Transverse colon (tissue), 3 donors: ENCODE measurements at regions not wholly inside any gene's neighbourhood (a gene's known extent, or its start where the extent isn't known, plus 50 kb on each side); places are given as distances from the start of the nearest gene placed in this dataset.

Source experiments
- EP300 ChIP-seq: sonication (generic); formaldehyde crosslinking; IDR thresholded peaks from one replicate; pipeline ENCODE4 v1.6.1; 2017; ENCODE audit warnings: antibody characterized with exemption, low read depth
- POLR2A ChIP-seq: fragments of 450-650 bp; IDR thresholded peaks from one replicate; pipeline ENCODE4 v1.6.1; 2016; ENCODE audit warnings: antibody characterized with exemption, mild to moderate bottlenecking, moderate library complexity
- TF ChIP-seq, protein P1 (sequence below), 5 experiments: fragments of 200-600 bp in 3 of 5; fragments of 450-650 bp in 2 of 5; sonication (generic) in 3 of 5; IDR thresholded peaks; 1 replicate in 2 of 5; 2 replicates in 3 of 5; pipeline ENCODE4 v1.5.1; 2016 to 2017; ENCODE audit warnings: antibody characterized with exemption in 5 of 5, inconsistent platforms in 3 of 5, mild to moderate bottlenecking in 2 of 5, moderate library complexity in 1 of 5

DNA sequence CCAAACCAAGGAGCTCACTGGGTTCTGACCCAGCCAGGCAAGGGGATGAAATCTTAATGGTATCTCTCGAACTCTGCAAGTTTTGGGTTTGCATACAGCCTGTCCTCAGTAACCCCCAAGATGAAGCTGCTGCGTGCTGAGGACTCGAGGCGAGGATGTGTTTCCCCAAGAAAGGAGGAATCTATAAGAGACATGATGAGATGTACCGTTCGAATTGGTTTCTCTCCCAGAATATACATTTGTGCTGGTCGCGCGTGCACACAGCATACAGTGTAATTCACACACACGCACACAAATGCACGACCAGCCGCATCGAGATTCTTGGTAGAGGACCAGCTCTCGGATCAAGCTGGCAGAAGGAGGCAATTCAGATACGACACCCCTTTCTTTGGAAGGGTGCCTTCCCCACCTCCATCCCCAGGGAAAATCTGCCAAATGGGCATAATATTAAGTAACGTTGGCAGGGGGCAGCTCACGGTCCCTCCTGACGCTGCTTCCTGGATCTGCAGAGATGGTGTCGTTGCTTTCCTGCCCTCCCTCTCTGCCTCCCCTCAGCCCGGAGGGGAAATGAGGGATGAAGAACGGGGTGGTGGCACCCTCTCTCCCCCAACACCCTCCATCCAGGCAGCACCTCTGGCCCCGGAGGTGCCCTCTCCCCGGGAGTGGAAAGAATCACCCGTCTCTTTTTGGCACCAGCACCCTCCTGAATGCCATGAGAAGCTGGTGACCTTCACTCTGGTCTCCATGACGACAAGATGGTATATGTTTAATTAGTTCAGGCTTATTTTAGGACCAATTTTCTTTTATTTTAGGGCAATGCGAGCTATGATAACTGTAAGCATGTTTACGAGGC is 310.2 kb downstream of the ZNF536 start:
- TF ChIP-seq, protein P1, sequence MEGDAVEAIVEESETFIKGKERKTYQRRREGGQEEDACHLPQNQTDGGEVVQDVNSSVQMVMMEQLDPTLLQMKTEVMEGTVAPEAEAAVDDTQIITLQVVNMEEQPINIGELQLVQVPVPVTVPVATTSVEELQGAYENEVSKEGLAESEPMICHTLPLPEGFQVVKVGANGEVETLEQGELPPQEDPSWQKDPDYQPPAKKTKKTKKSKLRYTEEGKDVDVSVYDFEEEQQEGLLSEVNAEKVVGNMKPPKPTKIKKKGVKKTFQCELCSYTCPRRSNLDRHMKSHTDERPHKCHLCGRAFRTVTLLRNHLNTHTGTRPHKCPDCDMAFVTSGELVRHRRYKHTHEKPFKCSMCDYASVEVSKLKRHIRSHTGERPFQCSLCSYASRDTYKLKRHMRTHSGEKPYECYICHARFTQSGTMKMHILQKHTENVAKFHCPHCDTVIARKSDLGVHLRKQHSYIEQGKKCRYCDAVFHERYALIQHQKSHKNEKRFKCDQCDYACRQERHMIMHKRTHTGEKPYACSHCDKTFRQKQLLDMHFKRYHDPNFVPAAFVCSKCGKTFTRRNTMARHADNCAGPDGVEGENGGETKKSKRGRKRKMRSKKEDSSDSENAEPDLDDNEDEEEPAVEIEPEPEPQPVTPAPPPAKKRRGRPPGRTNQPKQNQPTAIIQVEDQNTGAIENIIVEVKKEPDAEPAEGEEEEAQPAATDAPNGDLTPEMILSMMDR (IDR thresholded peaks at IDR 0.05), result no peak
- TF ChIP-seq POLR2A (no peak), EP300 (no peak)
